Glomerular endothelial cell (primary cell): ENCODE measurements at regions not wholly inside any gene's neighbourhood (a gene's known extent, or its start where the extent isn't known, plus 50 kb on each side); places are given as distances from the start of the nearest gene placed in this dataset.
"Not testable (repeated sequence)": the region's sequence is repeated elsewhere in the genome, so short reads cannot be mapped to it uniquely, and the experiment has no call there.

Experiments used
- DNase-seq: peaks from one replicate; pipeline ENCODE4 v3.0.0-alpha.2; 2011; ENCODE audit warnings: low read depth, low spot score; ENCODE audit errors: extremely low read depth

- DNase-seq, result no peak
Measured at GRCh38 chr15:77844798-77845446, 212.2 kb upstream of the LINGO1 start.

GRCh38 chr15:77843546-77843945, 210.8 kb upstream of the LINGO1 start:
- no peak for DNase-seq

GRCh38 chr15:77840991-77841775, 208.5 kb upstream of the LINGO1 start:
- DNase-seq, result no peak

- DNase-seq, result no peak
Measured at GRCh38 chr15:77839970-77840905, 207.5 kb upstream of the LINGO1 start.

GRCh38 chr15:77839456-77839855, 206.7 kb upstream of the LINGO1 start:
- DNase-seq, result no peak

- DNase-seq, result no peak
Measured at GRCh38 chr15:77838595-77838994, 205.9 kb upstream of the LINGO1 start.

- no peak for DNase-seq
Measured at GRCh38 chr15:77838061-77838460, 205.3 kb upstream of the LINGO1 start.

GRCh38 chr15:77837649-77838025, 204.9 kb upstream of the LINGO1 start:
- no peak for DNase-seq

- no peak for DNase-seq
Measured at GRCh38 chr15:77836906-77837648, 204.4 kb upstream of the LINGO1 start.

- DNase-seq, result no peak
Measured at GRCh38 chr15:77836121-77836692, 203.5 kb upstream of the LINGO1 start.

GRCh38 chr15:77834276-77834990, 201.7 kb upstream of the LINGO1 start:
- DNase-seq, result no peak

GRCh38 chr15:77832874-77833273, 200.2 kb upstream of the LINGO1 start:
- no peak for DNase-seq

- no peak for DNase-seq
Measured at GRCh38 chr15:77831986-77832385, 199.3 kb upstream of the LINGO1 start.

GRCh38 chr15:77830051-77830468, 197.3 kb upstream of the LINGO1 start:
- DNase-seq, result no peak

GRCh38 chr15:77829331-77829730, 196.6 kb upstream of the LINGO1 start:
- not testable (repeated sequence) for DNase-seq

- no peak for DNase-seq
Measured at GRCh38 chr15:77827860-77828259, 195.1 kb upstream of the LINGO1 start.

GRCh38 chr15:77826006-77826695, 193.4 kb upstream of the LINGO1 start:
- DNase-seq, result no peak

GRCh38 chr15:77825546-77825945, 192.8 kb upstream of the LINGO1 start:
- DNase-seq, result no peak

GRCh38 chr15:77825252-77825542, 192.5 kb upstream of the LINGO1 start:
- no peak for DNase-seq
